SK-N-MC (cell line): ENCODE measurements at regions not wholly inside any gene's neighbourhood (a gene's known extent, or its start where the extent isn't known, plus 50 kb on each side); places are given as distances from the start of the nearest gene placed in this dataset.

Experiments used
- DNase-seq: peaks from one replicate; pipeline ENCODE4 v3.0.0-alpha.2; 2011; ENCODE audit warnings: low read depth, low spot score
- H3K27ac ChIP-seq: fragments of 200-600 bp; sonication (generic); 2 replicates; pipeline ENCODE4 v1.5.1; 2016; ENCODE audit warnings: mixed run types
- H3K36me3 ChIP-seq: fragments of 200-600 bp; sonication (generic); 2 replicates; pipeline ENCODE4 v1.6.1; 2017; ENCODE audit warnings: antibody characterized with exemption, low read length, mixed read lengths; ENCODE audit not compliant: insufficient read depth
- H3K4me3 ChIP-seq: fragments of 200-600 bp; sonication (generic); 2 replicates; pipeline ENCODE4 v1.5.1; 2016
- H3K9ac ChIP-seq: fragments of 200-600 bp; sonication (generic); 2 replicates; pipeline ENCODE4 v1.8.0; 2017; ENCODE audit warnings: mixed run types, mixed read lengths; ENCODE audit not compliant: insufficient read length
- H3K9me3 ChIP-seq: fragments of 200-600 bp; sonication (generic); 2 replicates; pipeline ENCODE4 v1.6.1; 2017; ENCODE audit warnings: low read depth, mild to moderate bottlenecking, antibody characterized with exemption, low read length, moderate library complexity, mixed read lengths
- EZH2 ChIP-seq: fragments of 200-600 bp; sonication (generic); IDR thresholded peaks from one replicate; pipeline ENCODE4 v1.6.1; 2017; ENCODE audit warnings: antibody characterized with exemption
- FOXP2 ChIP-seq: optimal IDR thresholded peaks from 2 replicates; pipeline ENCODE3; 2011; ENCODE audit warnings: mild to moderate bottlenecking, moderate library complexity; ENCODE audit not compliant: insufficient read depth; ENCODE audit errors: extremely low read length, control extremely low read depth
- POLR2AphosphoS5 ChIP-seq: IDR thresholded peaks from 2 replicates; pipeline ENCODE4 v1.6.1; 2012; ENCODE audit warnings: mild to moderate bottlenecking, low read depth, low read length, borderline replicate concordance

DNA sequence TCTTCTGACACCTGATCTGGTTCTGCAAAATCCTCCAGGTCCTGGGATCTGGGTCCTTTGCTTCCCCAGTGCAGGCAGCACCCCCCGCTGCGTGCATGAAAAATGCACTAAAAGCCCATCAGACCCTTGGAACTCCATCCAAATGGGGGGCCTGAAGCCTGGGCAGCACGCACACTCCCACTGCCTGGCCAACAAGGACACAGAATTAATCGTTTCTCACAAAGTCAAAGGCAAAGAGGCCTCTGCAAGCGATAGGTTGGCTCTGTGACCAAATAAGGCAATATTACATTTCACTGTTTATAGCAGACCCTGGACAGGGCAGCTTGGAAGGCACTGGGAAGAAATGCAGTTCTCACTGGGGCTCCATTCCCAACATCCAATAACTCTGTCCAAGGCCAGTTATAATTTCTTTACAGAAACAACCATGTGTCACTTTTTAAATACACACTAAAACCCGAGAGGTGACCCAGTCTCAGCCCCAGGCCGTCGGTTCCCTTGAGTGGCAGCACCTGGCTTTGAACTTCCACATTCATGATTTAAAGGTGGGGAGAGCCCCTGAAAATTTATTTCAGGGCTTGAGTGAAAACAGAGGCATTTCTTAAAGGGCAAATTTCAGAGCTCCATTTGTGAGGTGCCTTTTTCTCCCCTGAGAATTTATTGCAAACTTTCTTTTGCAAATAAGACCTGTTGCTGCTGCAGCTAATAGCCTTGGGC is 114.4 kb upstream of the ANO1 start:
- peak overlapping the region; percentile 9 for H3K9ac ChIP-seq

DNA sequence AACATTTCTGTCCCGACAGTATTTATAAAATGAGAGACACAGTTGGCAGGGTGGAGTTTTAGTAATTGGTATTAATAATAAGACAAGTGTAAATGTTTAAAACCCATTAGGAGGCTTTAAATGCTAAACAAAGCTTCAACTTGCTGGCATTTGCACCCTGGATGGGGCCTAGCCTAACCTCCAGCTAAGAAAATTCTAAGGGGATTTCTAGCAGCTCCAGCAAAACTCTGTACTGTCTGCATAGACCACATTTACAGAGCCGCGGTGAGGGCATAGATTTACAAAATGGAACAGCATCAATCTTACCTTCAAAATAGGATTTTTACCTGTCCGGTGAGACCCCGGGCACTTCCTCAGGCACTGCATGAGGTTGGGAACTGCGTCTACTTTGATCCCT is 113.9 kb upstream of the ANO1 start:
- TF ChIP-seq FOXP2 (no peak), EZH2 (no peak), POLR2AphosphoS5 (no peak)
- no peak for DNase-seq
- Histone ChIP-seq H3K9ac (no peak overlapping the region), H3K36me3 (no peaks in the 10 kb centered on the region), H3K9me3 (no peaks in the 10 kb centered on the region), H3K27ac (peak overlapping the region; percentile 20; the same call in 1 of the 2 replicates), H3K4me3 (peak overlapping the region; percentile 24; the same call in 1 of the 2 replicates)

More for the DNA sequence above, 114.4 kb upstream of the ANO1 start:
- peak overlapping the region; percentile 24 for H3K4me3 ChIP-seq
- H3K9me3 ChIP-seq, result no peaks in the 10 kb centered on the region
- DNase-seq, result peak; percentile 28
- H3K36me3 ChIP-seq, result no peaks in the 10 kb centered on the region
- no peak for TF ChIP-seq EZH2
- no peak for TF ChIP-seq POLR2AphosphoS5
- TF ChIP-seq FOXP2, result no peak
- H3K27ac ChIP-seq, result peak overlapping the region; percentile 20; the same call in 1 of the 2 replicates

GRCh38 chr11:69965821-69966582 is 112.1 kb upstream of the ANO1 start:
- no peak overlapping the region for H3K9ac ChIP-seq
- H3K36me3 ChIP-seq, result no peaks in the 10 kb centered on the region
- TF ChIP-seq FOXP2 (no peak), POLR2AphosphoS5 (no peak), EZH2 (no peak)
- no peak overlapping the region for H3K4me3 ChIP-seq
- no peak overlapping the region for H3K27ac ChIP-seq
- no peaks in the 10 kb centered on the region for H3K9me3 ChIP-seq
- no peak for DNase-seq

GRCh38 chr11:69966583-69966835 is 111.6 kb upstream of the ANO1 start:
- no peak overlapping the region for H3K27ac ChIP-seq
- H3K36me3 ChIP-seq, result no peaks in the 10 kb centered on the region
- TF ChIP-seq POLR2AphosphoS5, result no peak
- no peak for TF ChIP-seq EZH2
- no peak for TF ChIP-seq FOXP2

GRCh38 chr11:69966910-69967483 is 111.1 kb upstream of the ANO1 start:
- TF ChIP-seq POLR2AphosphoS5 (no peak), FOXP2 (no peak), EZH2 (no peak)
- no peak for DNase-seq
- no peak overlapping the region for H3K4me3 ChIP-seq
- no peak overlapping the region for H3K27ac ChIP-seq
- no peaks in the 10 kb centered on the region for H3K9me3 ChIP-seq
- H3K36me3 ChIP-seq, result no peaks in the 10 kb centered on the region
- H3K9ac ChIP-seq, result no peak overlapping the region

More at GRCh38 chr11:69966583-69966835, 111.6 kb upstream of the ANO1 start:
- no peak for DNase-seq
- Histone ChIP-seq H3K9ac (no peak overlapping the region), H3K9me3 (no peaks in the 10 kb centered on the region), H3K4me3 (no peak overlapping the region)

DNA sequence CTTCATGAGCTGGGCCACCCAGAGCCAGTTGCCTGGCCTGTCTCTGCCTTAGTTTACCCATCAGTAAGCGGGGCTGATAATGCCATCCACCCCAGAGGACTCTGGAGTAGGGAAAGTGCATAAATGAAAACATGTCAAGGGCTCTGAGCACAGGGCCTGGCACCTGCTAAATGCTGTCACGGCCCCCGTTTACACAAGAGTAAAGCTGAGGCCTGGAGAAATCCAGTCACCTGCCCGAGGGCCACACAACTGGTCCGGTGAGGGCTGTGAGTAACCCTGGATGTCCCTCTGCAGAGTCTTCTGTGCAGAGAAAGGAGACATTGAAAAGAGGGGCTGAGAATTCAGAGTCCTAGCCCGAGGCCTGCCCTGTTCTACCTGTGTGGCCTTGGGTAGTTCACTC is 110.6 kb upstream of the ANO1 start:
- TF ChIP-seq FOXP2 (no peak), POLR2AphosphoS5 (no peak), EZH2 (no peak)

GRCh38 chr11:69968396-69969347 is 109.4 kb upstream of the ANO1 start:
- DNase-seq, result no peak
- Histone ChIP-seq H3K27ac (no peak overlapping the region), H3K9me3 (no peaks in the 10 kb centered on the region), H3K4me3 (no peak overlapping the region), H3K36me3 (no peaks in the 10 kb centered on the region), H3K9ac (no peak overlapping the region)
- no peak for TF ChIP-seq EZH2
- no peak for TF ChIP-seq POLR2AphosphoS5
- TF ChIP-seq FOXP2, result no peak

More for the DNA sequence above, 110.6 kb upstream of the ANO1 start:
- no peak overlapping the region for H3K9ac ChIP-seq
- no peak for DNase-seq
- no peaks in the 10 kb centered on the region for H3K36me3 ChIP-seq
- H3K4me3 ChIP-seq, result no peak overlapping the region
- H3K27ac ChIP-seq, result no peak overlapping the region
- H3K9me3 ChIP-seq, result no peaks in the 10 kb centered on the region
